ENCODE measurements at regions not wholly inside any gene's neighbourhood (a gene's known extent, or its start where the extent isn't known, plus 50 kb on each side); places are given as distances from the start of the nearest gene placed in this dataset.

- DNase-seq (ENCODE audit: low spot score): peak; percentile 64
Measured at GRCh38 chr12:20212658-20213555, 155.4 kb upstream of the PDE3A start.

GRCh38 chr12:20213723-20214625, 154.4 kb upstream of the PDE3A start:
- no peak for DNase-seq (ENCODE audit: low spot score)
- peak; percentile 33 for ATAC-seq

More at GRCh38 chr12:20212658-20213555, 155.4 kb upstream of the PDE3A start:
- peak; percentile 91 for ATAC-seq

- peak; percentile 72 for ATAC-seq
- DNase-seq (ENCODE audit: low spot score): no peak
Measured at GRCh38 chr12:20220339-20220738, 148.0 kb upstream of the PDE3A start.

DNA sequence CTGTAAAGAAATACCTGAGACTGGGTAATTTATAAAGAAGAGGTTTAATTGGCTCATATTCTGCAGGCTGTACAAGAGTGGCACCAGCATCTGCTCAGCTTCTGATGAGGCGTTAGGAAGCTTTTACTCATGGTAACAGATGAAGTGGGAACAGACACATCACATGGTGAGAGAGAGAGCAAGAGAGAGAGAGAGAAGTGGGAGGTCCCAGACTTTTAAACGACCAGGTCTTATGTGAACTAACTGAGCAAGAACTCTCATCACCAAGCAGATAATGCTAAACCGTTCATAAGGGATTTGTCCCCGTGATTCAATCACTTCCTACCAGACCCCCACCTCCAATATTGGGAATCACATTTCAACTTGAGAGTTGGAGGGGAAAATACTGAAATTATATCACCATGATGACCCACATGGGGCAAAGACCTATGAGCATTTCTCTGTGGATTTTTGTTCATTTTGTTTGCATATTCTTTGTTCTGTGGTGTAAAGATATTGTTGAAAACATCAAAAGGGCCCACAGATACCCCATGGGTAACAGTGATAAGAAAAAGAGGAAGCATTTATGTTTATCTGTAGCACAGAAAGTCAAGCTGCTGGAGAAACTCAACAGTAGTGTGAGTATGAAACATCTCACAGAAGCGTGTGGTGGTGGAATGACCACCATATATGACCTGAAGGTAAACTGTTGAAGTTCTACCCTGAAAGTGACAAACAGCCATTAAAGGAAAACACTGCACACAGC, 135.2 kb upstream of the PDE3A start:
- no peak for ATAC-seq
- no peak for DNase-seq (ENCODE audit: low spot score)

GRCh38 chr12:20234474-20234873, 133.9 kb upstream of the PDE3A start:
- no peak for DNase-seq (ENCODE audit: low spot score)
- ATAC-seq: no peak

DNA sequence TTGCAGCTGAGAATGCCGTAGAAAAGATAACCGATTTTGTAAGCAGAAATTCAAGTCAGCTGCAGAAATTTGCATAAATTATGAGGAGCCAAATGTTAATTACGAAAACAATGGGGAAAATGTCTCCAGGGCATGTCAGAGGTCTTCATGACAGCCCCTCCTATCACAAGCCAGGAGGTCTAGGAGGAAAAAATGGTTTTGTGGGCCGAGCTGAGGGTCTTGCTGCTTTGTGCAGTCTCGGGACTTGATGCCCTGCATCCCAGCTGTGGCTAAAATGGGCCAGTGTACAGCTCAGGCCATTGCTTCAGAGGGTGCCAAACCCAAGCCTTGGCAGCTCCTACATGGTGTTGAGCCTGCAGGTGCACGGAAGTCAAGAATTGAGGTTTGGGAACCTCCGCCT, 131.2 kb upstream of the PDE3A start:
- ATAC-seq (no peak), DNase-seq (ENCODE audit: low spot score) (no peak)

DNA sequence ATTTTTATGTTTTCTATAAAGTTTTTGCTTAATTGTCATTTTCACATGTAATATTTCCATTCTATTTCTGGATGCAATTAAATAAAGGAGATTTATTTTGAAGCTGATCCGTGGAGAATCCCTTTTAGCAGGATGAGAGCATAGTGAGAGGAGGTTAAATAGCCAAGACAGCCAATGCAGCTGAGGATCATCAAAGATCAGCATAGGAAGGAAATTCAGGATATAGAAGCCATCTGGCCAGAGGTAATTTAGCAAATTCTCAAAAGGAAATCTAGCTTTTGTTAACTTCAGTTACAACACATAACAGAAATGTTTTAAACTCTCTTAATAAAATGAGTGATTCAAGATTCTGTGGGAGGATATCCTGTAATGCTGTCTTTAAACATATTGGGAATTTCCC, 122.8 kb upstream of the PDE3A start:
- DNase-seq (ENCODE audit: low spot score) (no peak), ATAC-seq (no peak)

- DNase-seq (ENCODE audit: low spot score): no peak
- ATAC-seq: no peak
Measured at GRCh38 chr12:20248646-20249045, 119.7 kb upstream of the PDE3A start.

- ATAC-seq: no peak
- DNase-seq (ENCODE audit: low spot score): no peak
Measured at GRCh38 chr12:20250761-20251160, 117.6 kb upstream of the PDE3A start.

GRCh38 chr12:20257311-20257710, 111.0 kb upstream of the PDE3A start:
- ATAC-seq (no peak), DNase-seq (ENCODE audit: low spot score) (no peak)

- ATAC-seq (no peak), DNase-seq (ENCODE audit: low spot score) (no peak)
Measured at GRCh38 chr12:20259786-20260185, 108.6 kb upstream of the PDE3A start.

DNA sequence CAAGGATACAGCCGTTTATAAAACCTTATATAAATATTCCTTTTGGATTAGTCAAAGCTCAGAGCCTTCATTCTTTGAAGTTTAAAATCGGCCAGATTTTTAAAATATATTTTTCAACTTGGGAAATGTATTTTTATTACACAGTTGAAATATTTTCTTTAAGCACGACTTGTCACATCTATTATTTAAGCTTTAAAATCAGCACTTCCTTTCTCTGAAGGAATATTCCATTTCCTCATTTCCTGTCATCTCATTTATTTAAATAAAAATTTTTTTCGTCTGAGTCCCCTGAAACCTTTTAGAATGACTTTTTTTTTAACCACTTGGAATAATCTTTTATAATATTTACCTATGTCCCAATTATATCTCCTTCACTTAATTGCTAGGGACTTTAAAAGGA, 107.5 kb upstream of the PDE3A start:
- no peak for DNase-seq (ENCODE audit: low spot score)
- no peak for ATAC-seq

GRCh38 chr12:20262119-20262518, 106.2 kb upstream of the PDE3A start:
- DNase-seq (ENCODE audit: low spot score): no peak
- no peak for ATAC-seq

GRCh38 chr12:20264026-20264425, 104.3 kb upstream of the PDE3A start:
- DNase-seq (ENCODE audit: low spot score): no peak
- no peak for ATAC-seq

DNA sequence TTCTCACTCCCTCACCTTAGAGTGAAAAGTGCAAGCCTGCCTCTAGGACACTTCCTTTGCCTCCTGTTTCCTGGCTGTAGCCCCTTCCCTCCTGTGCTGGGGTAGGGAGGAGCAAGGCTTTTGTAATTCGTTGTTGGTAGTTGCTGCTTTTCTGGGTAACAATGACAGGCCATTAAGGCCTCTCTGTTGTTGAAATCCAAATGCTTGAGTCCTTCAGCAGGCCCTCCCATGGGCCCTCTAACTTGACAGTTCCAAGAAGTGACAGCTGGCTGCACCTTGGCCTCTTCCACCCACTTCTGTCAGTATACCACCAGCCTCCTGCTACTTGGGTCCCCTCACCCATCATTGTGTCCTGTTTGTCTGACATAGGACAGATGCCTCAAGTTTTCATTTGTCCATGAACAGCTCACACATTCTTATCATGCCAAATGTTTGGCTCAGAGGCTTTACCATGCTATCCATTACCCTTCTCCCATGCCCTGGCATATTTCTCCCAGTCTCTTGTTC, 103.7 kb upstream of the PDE3A start:
- DNase-seq (ENCODE audit: low spot score) (no peak), ATAC-seq (no peak)

DNA sequence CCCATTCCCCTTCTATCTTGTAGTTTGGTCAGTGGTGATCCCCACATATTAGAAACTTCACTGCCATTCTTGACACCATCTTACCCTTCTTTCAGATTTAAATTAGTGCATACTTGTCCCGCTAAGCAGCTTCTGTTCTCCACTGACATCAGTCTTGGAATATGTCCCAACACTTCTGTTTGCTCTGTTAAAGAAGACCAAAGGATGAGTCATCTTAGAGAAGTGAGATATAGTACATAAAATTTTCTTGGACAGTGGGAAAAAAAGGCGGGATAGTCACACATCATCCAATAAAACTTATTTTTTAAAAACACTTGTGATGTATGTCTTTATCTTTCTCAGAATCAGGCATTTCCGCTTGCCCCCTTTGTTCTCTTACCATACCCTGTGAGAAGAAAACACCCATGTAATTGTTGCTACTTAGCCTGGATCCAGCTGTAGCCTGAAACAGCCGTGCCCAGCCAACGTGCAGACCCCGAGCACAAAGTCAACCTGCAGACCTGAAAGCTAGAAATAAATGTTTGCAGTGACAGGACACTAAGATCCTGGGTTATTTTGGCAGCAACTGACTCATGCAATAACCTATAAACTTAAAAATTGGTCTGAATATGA, 100.1 kb upstream of the PDE3A start:
- DNase-seq (ENCODE audit: low spot score) (no peak), ATAC-seq (no peak)

DNA sequence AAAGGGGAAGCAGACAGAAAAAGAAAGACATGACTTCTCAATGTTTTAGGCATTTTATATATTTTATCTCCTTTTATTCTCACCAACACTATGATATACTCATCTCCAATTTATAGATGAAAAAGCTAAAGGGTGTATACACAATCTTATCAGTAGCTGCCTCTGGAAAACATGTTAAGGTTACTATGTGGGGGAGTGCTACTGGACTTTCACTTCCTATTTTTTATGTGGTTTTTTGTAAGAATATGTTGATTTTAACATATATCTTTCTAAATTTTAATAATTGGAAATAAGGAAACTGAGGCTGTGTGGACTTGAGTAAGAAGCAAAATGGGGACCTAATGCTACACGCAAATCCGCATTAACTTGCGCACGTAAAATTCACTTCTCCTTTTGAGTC, 99.6 kb upstream of the PDE3A start:
- DNase-seq (ENCODE audit: low spot score): no peak
- ATAC-seq: no peak

- DNase-seq (ENCODE audit: low spot score) (no peak), ATAC-seq (peak; percentile 57)
Measured at GRCh38 chr12:20269337-20270067, 98.8 kb upstream of the PDE3A start.

DNA sequence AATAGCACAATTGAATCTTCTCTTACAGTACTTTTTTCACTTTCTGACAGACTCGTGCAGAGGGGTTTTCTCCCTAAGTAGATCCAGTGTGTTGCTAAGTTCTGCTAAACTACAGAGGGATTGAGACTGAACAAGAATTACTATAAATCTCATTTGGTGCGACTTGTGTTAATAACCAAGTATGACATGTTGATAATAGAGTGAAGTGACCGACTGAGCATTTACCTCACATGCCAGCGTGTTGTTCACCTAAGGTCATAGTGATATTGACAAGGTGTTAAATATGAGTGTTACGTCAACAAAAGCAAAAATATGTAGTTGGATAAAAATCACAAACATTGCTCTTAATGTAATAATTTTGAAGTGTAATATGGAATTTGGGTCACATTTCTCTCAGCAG, 97.8 kb upstream of the PDE3A start:
- no peak for DNase-seq (ENCODE audit: low spot score)
- ATAC-seq: no peak

- no peak for ATAC-seq
- no peak for DNase-seq (ENCODE audit: low spot score)
Measured at GRCh38 chr12:20272161-20272560, 96.2 kb upstream of the PDE3A start.

All from left lobe of liver (tissue), 2 donors.